Myocyte (in vitro differentiated cells): ENCODE measurements at regions not wholly inside any gene's neighbourhood (a gene's known extent, or its start where the extent isn't known, plus 50 kb on each side); places are given as distances from the start of the nearest gene placed in this dataset.

Experiments used
- DNase-seq: peaks from one replicate; pipeline ENCODE4 v3.0.0-alpha.2; 2012; ENCODE audit warnings: low read depth

- DNase-seq = peak; percentile 67
These were observed 372.4 kb downstream of the SUCLA2 start for GRCh38 chr13:47628666-47629065.

GRCh38 chr13:47623862-47624261, 377.2 kb downstream of the SUCLA2 start:
- DNase-seq = no peak

- no peak for DNase-seq
These were observed 379.1 kb downstream of the SUCLA2 start for GRCh38 chr13:47621931-47622330.

GRCh38 chr13:47611664-47612288, 389.3 kb downstream of the SUCLA2 start:
- DNase-seq = no peak

- DNase-seq = no peak
These were observed 390.4 kb downstream of the SUCLA2 start for GRCh38 chr13:47610687-47611086.

GRCh38 chr13:47603365-47603764, 397.7 kb downstream of the SUCLA2 start:
- DNase-seq = no peak

GRCh38 chr13:47598340-47598911, 402.6 kb downstream of the SUCLA2 start:
- DNase-seq = peak; percentile 20

GRCh38 chr13:47594833-47595232, 406.2 kb downstream of the SUCLA2 start:
- DNase-seq = no peak

GRCh38 chr13:47592256-47592655, 408.8 kb downstream of the SUCLA2 start:
- DNase-seq = no peak

GRCh38 chr13:47588676-47589075, 412.4 kb downstream of the SUCLA2 start:
- DNase-seq = no peak

GRCh38 chr13:47572375-47572774, 428.7 kb downstream of the SUCLA2 start:
- no peak for DNase-seq

GRCh38 chr13:47564041-47564440, 437.0 kb downstream of the SUCLA2 start:
- no peak for DNase-seq

GRCh38 chr13:47556703-47557102, 444.4 kb downstream of the SUCLA2 start:
- no peak for DNase-seq

GRCh38 chr13:47555235-47555634, 445.8 kb downstream of the SUCLA2 start:
- no peak for DNase-seq

GRCh38 chr13:47553329-47553977, 447.6 kb downstream of the SUCLA2 start:
- DNase-seq = no peak

GRCh38 chr13:47549219-47549752, 451.8 kb downstream of the SUCLA2 start:
- DNase-seq = peak; percentile 50

GRCh38 chr13:47548294-47548840, 452.7 kb downstream of the SUCLA2 start:
- no peak for DNase-seq

GRCh38 chr13:47546391-47547225, 454.5 kb downstream of the SUCLA2 start:
- DNase-seq = peak; percentile 30

GRCh38 chr13:47545201-47546024, 455.7 kb downstream of the SUCLA2 start:
- DNase-seq = no peak

GRCh38 chr13:47539317-47539716, 461.8 kb downstream of the SUCLA2 start:
- no peak for DNase-seq
